Adipocyte (in vitro differentiated cells): ENCODE measurements at regions not wholly inside any gene's neighbourhood (a gene's known extent, or its start where the extent isn't known, plus 50 kb on each side); places are given as distances from the start of the nearest gene placed in this dataset.
A peak's percentile ranks its signal among the peaks of the same experiment; 100 is the strongest.
"Not testable (repeated sequence)": the region's sequence is repeated elsewhere in the genome, so short reads cannot be mapped to it uniquely, and the experiment has no call there.

Experiments
- DNase-seq: peaks from one replicate; pipeline ENCODE4 v3.0.0-alpha.2; 2015; ENCODE audit warnings: low read depth
- H3K27me3 ChIP-seq: replicated peaks from 2 replicates; pipeline ENCODE4 v1.7.0; 2013; ENCODE audit warnings: mild to moderate bottlenecking, low read length, moderate library complexity; ENCODE audit not compliant: control insufficient read depth, insufficient read depth
- H3K36me3 ChIP-seq: 2 replicates; pipeline ENCODE4 v1.7.0; 2013; ENCODE audit warnings: low read length, mild to moderate bottlenecking, moderate library complexity; ENCODE audit not compliant: control insufficient read depth, insufficient read depth, severe bottlenecking
- H3K4me1 ChIP-seq: 2 replicates; pipeline ENCODE4 v1.7.0; 2013; ENCODE audit warnings: mild to moderate bottlenecking, low read length, moderate library complexity; ENCODE audit not compliant: control insufficient read depth, insufficient read depth
- H3K4me3 ChIP-seq: 2 replicates; pipeline ENCODE4 v1.7.0; 2013; ENCODE audit warnings: mild to moderate bottlenecking, low read length, moderate library complexity
- H3K9ac ChIP-seq: 2 replicates; pipeline ENCODE4 v1.7.0; 2013; ENCODE audit warnings: mild to moderate bottlenecking, low read length, moderate library complexity
- H3K9me3 ChIP-seq: 2 replicates; pipeline ENCODE4 v1.7.0; 2013; ENCODE audit warnings: mild to moderate bottlenecking, low read length, moderate library complexity; ENCODE audit not compliant: control insufficient read depth

GRCh38 chr3:8424281-8424680, 77.3 kb upstream of the LMCD1 start:
- Histone ChIP-seq H3K27me3 (peaks cover 4% of the 10 kb centered on the region), H3K9ac (no peak overlapping the region), H3K36me3 (no peaks in the 10 kb centered on the region), H3K4me1 (peaks cover 2% of the 10 kb centered on the region), H3K9me3 (peaks cover 15% of the 10 kb centered on the region), H3K4me3 (no peak overlapping the region)
- no peak for DNase-seq

GRCh38 chr3:8436661-8437287, 64.8 kb upstream of the LMCD1 start:
- Histone ChIP-seq H3K9ac (peak overlapping the region; percentile 17), H3K9me3 (no peaks in the 10 kb centered on the region), H3K4me3 (no peak overlapping the region), H3K36me3 (no peaks in the 10 kb centered on the region), H3K27me3 (no peaks in the 10 kb centered on the region), H3K4me1 (peaks cover 13% of the 10 kb centered on the region)
- no peak for DNase-seq

GRCh38 chr3:8438507-8439079, 63.0 kb upstream of the LMCD1 start:
- H3K4me3 ChIP-seq: no peak overlapping the region
- no peak for DNase-seq
- no peaks in the 10 kb centered on the region for H3K36me3 ChIP-seq
- H3K27me3 ChIP-seq: no peaks in the 10 kb centered on the region
- no peak overlapping the region for H3K9ac ChIP-seq
- no peaks in the 10 kb centered on the region for H3K9me3 ChIP-seq
- H3K4me1 ChIP-seq: peaks cover 25% of the 10 kb centered on the region

- H3K4me1 ChIP-seq: peaks cover 39% of the 10 kb centered on the region
- H3K27me3 ChIP-seq, H3K4me3 ChIP-seq, H3K9ac ChIP-seq, H3K9me3 ChIP-seq, H3K36me3 ChIP-seq, DNase-seq: not testable (repeated sequence)
Measured at GRCh38 chr3:8440142-8440541, 61.5 kb upstream of the LMCD1 start.

- DNase-seq: peak; percentile 87
- H3K36me3 ChIP-seq: no peaks in the 10 kb centered on the region
- peaks cover 37% of the 10 kb centered on the region for H3K4me1 ChIP-seq
- H3K4me3 ChIP-seq: no peak overlapping the region
- H3K9ac ChIP-seq: peak overlapping the region; percentile 68
- no peaks in the 10 kb centered on the region for H3K9me3 ChIP-seq
- H3K27me3 ChIP-seq: no peaks in the 10 kb centered on the region
Measured at GRCh38 chr3:8441969-8442559, 59.6 kb upstream of the LMCD1 start.

GRCh38 chr3:8442993-8443650, 58.5 kb upstream of the LMCD1 start:
- H3K4me3 ChIP-seq: no peak overlapping the region
- no peaks in the 10 kb centered on the region for H3K36me3 ChIP-seq
- no peaks in the 10 kb centered on the region for H3K27me3 ChIP-seq
- peak; percentile 27 for DNase-seq
- H3K4me1 ChIP-seq: peaks cover 32% of the 10 kb centered on the region
- no peaks in the 10 kb centered on the region for H3K9me3 ChIP-seq
- peak overlapping the region; percentile 68 for H3K9ac ChIP-seq

- Histone ChIP-seq H3K4me3 (peak overlapping the region; percentile 4), H3K9ac (peak overlapping the region; percentile 68), H3K27me3 (no peaks in the 10 kb centered on the region), H3K4me1 (peaks cover 32% of the 10 kb centered on the region), H3K36me3 (no peaks in the 10 kb centered on the region), H3K9me3 (no peaks in the 10 kb centered on the region)
- peak; percentile 99 for DNase-seq
Measured at GRCh38 chr3:8443829-8444791, 57.5 kb upstream of the LMCD1 start.

GRCh38 chr3:8444883-8445282, 56.7 kb upstream of the LMCD1 start:
- H3K36me3 ChIP-seq: no peaks in the 10 kb centered on the region
- no peaks in the 10 kb centered on the region for H3K9me3 ChIP-seq
- no peaks in the 10 kb centered on the region for H3K27me3 ChIP-seq
- peak overlapping the region; percentile 20 for H3K9ac ChIP-seq
- DNase-seq: no peak
- peaks cover 32% of the 10 kb centered on the region for H3K4me1 ChIP-seq
- H3K4me3 ChIP-seq: peak overlapping the region; percentile 4

- H3K36me3 ChIP-seq: no peaks in the 10 kb centered on the region
- peak; percentile 88 for DNase-seq
- peak overlapping the region; percentile 5 for H3K9ac ChIP-seq
- H3K27me3 ChIP-seq: no peaks in the 10 kb centered on the region
- H3K9me3 ChIP-seq: no peaks in the 10 kb centered on the region
- H3K4me1 ChIP-seq: peaks cover 38% of the 10 kb centered on the region
- H3K4me3 ChIP-seq: no peak overlapping the region
Measured at GRCh38 chr3:8445861-8446260, 55.8 kb upstream of the LMCD1 start.

GRCh38 chr3:8446845-8447244, 54.8 kb upstream of the LMCD1 start:
- Histone ChIP-seq H3K36me3 (no peaks in the 10 kb centered on the region), H3K9me3 (no peaks in the 10 kb centered on the region), H3K4me3 (no peak overlapping the region), H3K27me3 (no peaks in the 10 kb centered on the region), H3K4me1 (peaks cover 48% of the 10 kb centered on the region), H3K9ac (no peak overlapping the region)
- DNase-seq: no peak
